Activated naive CD4-positive, alpha-beta T cell treated with Interleukin-2 at 50 U/mL for 16 hours (primary cell): ENCODE measurements at regions not wholly inside any gene's neighbourhood (a gene's known extent, or its start where the extent isn't known, plus 50 kb on each side); places are given as distances from the start of the nearest gene placed in this dataset.
"Not testable (repeated sequence)": the region's sequence is repeated elsewhere in the genome, so short reads cannot be mapped to it uniquely, and the experiment has no call there.

ENCODE experiments used
- DNase-seq: peaks from one replicate; pipeline ENCODE4 v3.0.0-alpha.2; 2020

DNA sequence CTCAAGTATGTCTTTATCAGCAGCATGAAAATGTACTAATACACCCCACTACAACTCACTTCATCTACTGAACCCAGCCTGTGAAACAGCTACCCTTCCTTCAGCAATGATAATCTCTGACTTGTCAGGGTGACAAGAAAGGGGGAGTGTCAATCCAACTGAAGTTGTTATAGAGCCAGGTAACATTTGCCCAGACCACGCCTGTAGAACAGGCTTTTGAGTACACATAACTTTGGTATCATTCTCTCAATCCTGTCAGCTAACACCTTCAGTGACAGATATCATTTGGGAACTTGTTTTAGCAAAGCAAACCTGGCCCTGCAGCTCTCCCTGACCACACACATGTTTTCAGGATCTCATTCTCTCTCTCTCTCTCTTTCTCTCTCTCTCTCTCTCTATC is 592.2 kb downstream of the SMARCA1 start:
- DNase-seq: no peak

DNA sequence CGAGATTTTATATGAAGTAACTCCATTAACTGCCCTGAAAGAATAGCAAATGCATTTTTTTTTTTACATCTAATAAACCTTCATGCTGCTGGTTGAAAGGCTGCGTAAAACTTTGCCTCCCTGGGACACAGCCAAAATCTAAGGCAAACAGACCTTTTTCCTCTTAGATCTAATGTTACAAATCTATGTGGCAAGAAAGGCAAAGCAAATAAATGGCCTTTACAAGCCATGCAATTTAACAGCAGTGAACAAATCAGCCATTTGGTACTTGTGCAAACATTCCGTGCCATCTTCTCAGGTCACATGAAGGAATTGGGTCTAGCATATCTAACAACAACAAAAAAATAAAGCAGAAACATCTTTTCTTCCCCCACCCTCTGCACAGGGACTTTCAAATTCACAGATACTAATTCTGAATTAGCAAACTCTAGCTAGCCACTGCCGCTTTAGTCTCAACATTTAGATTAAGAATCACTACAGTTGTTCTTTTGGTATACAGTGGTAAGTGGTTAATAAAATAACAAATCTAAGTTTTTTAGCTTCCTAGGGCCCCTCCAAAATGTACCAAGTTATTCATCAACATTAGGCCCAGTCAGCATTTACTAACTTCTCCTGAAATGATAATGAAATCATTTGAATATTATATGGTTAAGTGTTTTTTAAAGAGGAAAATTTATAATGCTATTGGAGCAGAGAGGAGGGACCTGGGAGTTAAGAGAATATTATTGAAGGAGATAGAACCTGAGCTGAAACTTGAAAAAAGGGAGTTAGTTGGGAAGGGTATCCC is 593.8 kb downstream of the SMARCA1 start:
- DNase-seq: no peak

DNA sequence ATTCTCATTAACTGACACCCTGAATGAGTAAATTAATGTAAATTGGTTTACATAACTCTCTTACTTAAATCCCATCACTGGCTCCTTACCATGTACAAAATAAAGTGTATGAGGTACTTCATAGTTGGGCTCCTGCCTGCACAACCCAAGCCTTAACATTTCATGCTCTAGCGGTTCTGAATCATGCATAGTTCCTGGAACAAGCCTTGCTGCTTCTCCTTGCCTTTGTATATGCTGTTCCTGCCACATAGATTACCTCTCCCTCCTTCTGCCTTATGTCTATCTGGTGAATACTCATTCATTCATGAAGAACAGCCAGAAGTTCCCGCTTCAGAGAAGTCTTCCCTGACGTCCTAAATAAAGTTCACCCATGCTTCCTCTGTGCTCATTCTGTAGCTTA is 594.7 kb downstream of the SMARCA1 start:
- no peak for DNase-seq

DNA sequence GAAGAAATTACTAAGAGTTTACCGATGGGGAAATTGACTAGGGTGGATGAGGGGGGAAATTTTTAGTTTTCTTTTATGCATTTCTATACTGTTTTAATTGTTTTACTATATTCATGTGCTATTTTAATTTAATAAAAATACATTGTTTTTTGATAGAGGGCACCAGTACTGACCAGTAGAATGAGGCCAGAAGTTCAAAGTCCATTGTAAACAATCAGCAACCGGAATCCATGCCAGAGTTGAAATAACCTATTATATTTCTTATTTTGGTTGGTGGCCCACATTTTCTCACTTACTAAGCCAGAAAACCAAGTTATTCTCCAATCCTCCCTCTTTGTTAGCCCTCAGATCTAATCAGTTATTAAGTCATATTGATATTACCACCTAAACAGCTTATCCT is 595.9 kb downstream of the SMARCA1 start:
- DNase-seq: no peak

DNA sequence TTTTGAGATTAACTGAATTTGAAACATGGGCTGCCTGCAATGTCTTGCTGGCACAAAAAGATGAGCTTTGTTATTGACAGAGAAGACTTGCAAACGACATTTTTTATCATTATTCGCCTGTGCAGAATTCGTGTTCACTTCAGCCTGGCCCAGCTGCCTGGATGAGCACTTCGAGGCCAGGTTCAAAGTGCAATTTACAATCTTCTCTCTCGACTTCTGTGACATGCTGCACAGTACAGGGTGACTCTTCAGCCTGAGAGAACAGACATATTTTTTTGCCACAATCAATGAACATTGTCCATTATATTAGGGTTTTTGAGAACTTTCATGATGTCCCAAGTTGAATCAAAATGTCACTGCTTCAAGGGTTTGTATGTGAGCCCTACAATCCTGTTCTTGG is 616.5 kb downstream of the SMARCA1 start:
- no peak for DNase-seq

DNA sequence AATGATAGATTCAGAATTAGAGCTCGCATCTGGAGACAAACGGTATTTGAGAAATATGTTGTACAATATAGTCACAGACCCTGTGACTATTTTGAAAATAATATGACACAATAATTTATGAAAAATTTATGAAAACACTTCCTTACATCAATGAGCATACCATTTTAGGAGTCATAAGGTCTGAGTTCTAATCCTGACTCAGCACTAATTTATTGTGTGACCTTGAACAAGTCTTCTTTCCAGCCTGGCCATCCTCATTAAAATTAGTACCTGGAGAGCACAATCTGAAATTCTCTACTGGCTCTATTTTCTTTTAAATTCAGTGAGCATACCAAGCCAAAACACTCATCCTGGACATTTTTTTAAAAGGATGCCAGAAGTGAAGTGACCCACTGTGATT is 622.3 kb downstream of the SMARCA1 start:
- no peak for DNase-seq

DNA sequence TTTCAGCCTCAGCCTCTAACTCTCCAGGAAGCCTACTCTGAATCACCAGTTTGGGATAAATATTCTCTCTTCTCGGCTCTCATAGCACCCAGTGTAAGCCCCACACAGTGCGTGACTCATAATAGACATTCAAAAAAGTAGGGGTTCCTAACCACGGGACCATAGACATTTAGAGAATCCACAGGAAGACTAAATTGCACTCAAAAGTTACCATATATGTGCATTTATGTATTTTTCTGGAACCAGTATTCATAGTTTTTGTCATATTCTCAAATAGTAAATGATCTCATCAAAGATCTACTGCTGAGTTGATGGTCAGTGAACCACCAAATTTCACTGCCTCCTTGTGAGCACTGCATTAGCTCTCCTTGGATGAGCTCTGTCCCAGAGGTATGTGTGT is 625.7 kb downstream of the SMARCA1 start:
- no peak for DNase-seq

DNA sequence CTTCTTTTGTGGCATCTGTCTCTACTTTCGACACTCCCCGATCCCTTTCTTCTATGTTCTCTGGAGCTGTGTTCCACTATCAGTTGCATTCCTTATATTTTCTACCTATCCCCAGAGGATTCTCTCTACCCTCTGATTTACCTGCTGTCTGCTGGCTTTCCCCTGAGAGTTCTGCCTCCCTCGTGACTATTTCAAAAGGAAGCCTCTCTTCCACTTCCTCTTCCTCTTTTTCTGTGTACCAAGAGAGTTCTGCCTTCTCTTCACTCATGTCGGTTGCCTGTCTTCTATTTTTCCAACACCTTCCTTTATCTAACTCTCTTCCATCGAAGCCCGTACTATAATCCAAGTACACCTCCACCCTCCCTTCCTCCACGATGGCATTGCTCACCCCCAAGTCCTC is 631.7 kb downstream of the SMARCA1 start:
- no peak for DNase-seq

DNA sequence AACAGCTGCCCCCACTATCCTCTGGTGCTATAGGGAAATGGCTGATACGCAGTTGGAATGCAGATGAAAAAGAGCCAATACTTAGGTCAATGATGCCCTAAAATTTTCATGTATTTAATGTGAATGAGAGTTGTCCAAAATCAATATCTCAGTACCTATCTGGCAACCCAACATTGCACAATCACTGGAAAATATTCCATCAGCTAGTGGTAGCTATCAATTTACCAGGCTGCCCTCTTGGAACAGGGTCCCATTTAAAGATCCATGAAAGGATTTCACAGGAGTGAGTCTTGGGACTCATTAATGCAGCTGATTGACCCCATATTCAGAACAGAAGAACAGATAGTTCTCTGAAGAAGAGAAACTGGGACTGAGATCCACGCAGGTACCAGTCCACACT is 638.9 kb downstream of the SMARCA1 start:
- no peak for DNase-seq

DNA sequence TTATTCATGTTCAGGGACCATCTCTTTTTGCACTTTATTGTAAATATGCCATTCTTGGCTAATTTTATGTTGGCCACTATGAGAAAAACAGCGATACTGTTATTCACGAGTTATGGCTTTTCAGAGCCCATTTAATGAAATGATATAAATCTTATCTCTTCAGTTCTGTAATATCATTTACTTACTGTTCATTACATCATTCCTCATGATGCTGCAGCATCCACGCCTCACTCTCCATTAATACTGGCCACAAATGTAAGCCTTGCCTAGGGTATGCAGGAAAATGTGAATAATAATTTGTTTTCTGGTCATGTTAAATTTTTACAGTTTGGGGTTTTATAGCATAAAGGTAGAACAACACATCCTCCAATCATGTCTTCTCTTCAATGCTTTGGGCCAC is 639.6 kb downstream of the SMARCA1 start:
- no peak for DNase-seq

DNA sequence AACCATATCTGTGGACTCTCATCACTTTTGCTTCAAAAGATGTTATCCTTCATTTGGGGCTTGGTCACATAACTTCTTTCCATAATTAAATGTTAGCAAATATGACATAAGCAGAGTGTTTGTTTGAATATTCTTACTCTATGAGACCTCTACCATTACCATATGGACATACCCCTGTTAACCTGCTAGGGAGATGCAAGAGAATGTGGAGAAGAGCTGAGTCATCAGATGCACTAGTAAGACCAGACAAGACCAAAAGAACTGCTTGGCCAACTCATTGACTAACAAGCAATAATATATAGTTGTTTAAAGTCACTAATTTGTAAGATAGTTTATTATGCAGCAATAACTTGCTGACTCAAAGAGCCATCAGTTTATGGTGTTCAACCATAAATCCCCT is 652.9 kb downstream of the SMARCA1 start:
- no peak for DNase-seq

DNA sequence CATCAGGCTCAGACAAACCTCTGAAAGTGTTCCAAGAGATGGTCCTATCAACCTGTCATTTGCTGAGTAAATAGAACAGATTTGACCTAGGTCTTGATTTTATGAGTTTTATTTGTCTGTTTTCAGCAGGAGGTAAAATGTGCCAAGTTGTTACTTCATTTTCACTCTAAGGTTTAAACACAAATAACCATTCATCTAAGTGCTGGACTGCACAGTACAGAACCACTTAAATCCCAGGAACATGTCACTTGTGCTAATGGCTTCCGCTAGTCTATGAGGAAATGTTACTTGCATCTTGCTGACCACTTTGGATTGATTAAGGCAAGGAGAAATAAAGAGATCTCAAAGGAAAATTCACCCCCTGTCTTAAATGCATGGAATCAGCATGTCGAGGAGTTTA is 660.7 kb downstream of the SMARCA1 start:
- no peak for DNase-seq

DNA sequence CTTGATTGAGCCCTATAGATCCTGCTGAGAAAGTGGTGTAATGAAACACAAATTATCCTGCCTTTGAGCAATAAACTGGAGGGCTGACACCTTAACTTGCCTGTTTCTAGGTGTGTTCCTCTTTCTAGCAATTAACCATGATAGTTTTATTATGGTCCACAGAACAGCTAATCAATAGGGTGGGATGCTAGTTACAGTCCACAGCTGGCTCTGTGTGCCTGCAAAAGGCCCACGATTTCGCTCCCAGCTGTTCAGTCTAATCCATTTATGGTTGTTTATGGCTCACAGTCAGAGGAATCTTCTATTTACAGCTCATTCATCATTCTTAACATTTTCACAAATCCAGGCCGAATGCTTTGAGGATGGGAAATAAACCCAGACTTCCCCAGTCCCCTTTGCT is 674.9 kb downstream of the SMARCA1 start:
- DNase-seq: no peak

DNA sequence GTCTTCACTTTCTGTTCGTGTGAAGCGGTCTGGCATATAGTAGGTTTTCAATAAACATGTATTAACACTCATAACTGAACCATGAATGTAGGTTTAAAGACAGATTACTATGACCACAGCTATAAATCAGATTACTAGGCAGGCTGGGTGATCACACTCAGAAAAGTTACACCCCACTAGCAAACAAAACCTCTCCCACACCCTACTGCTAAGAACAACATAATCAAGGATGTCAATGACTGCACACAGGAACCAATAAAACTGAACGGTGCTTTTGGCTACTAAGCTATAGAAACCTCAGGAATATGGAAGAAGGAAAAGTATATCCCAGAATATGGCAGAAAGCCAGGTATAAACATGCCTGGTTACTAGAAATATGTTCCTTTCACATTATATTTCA is 676.9 kb downstream of the SMARCA1 start:
- no peak for DNase-seq

DNA sequence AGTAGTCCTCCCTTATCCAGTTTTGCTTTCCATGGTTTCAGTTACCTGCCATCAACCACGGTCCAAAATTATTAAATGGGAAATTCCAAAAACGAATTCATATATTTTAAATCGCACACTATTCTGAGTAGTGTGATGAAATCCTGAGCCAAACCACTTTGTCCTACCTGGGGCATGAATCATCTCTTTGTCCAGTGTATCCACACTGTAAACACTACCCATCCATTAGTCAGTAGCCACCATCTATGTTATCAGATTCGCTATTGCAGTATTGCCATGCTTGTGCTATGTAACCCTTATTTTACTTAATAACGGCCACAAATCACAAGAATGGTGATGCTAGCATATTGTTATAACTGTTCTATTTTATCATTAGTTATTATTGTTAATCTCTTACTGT is 704.6 kb downstream of the SMARCA1 start:
- DNase-seq: no peak

DNA sequence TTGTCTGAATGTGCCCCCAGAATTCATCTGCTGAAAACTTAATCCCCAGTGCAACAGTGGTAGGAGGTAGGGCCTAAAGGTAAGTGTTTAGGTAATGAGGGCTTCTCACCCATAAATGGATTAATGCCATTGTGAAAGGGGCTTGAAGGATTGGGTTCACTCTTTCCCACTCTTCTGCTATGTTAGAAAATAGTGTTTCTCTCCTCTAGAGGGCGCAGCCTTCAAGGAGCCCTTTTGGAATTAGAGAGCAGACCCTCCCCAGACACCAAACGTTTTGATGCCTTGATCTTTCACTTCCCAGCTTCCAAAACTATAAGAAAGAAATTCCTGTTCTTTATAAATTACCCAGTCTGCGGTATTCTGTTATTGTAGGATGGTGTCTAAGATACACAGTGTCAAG is 706.4 kb downstream of the SMARCA1 start:
- no peak for DNase-seq

DNA sequence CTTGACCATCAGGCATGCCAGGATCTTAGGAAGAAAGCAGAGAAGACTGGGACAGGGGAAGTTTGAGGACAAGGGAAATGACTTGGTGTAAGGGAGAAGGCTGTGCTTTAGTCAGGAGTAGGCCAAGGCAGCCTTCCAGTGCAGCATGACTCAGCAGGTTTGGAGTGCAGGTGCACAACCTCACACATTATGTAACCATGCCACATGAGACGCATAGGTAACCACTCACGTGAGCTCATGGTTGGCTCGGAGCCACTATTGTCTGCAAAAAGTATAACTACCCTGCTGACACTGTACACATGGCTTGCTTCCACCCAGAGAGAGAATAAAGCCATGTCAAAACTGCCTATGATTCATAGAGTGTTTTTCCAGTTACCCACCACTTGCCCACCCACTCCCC is 715.9 kb downstream of the SMARCA1 start:
- no peak for DNase-seq

DNA sequence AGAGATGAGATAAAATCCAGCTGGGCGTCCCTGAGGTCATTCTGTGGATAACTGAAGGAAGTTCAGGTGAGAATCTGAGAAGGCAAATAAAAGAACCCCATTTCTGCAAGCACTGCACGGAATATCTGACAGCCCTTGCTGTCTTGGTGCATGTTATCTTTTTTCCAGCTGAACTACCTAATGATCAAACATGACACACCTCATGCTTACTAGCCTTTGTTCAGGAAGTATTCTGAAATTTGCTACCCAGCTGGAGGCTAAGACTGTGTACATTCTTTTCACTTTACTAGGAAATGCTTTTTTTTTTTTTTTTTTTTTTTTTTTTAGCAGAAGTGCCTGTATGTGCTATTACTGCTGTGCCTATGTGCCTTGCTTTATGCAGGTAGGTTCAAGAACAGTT is 718.1 kb downstream of the SMARCA1 start:
- no peak for DNase-seq

DNA sequence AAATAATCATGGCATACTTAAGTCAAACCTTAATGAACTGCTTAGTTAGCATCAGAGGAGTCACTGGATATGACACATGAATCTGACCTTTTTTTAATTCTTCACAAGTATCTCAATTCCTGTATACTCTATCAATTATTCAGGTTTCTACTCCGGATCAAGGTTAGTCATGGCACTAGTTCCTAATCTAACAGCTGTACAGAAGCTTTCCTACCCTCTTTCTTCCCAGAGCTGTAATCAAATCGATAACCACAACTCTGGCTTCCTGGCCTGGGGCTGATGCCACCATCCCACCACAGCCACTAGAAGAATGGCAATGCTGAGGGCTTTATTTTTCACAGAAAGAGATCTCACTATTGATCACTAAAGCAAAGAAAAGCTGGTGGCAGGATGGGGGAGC is 718.5 kb downstream of the SMARCA1 start:
- DNase-seq: no peak

DNA sequence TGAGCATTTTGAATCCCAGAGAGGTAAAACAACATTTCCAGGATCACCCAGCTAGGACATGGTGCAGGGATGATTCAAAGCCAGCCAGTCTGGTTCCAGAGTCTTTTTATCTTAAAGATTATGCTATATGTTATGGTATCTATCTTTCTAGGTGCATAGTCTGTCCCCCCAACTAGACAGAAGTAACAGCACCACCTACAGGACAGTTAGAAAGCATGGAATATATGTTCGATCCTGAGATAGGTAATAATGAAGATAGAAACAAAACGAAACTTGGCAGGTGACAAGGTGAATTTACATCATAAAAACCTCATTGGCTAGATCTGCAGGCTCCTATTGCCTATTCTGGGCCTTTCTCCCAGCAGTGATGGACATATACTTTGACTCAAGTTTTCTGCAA is 723.2 kb downstream of the SMARCA1 start:
- no peak for DNase-seq

DNA sequence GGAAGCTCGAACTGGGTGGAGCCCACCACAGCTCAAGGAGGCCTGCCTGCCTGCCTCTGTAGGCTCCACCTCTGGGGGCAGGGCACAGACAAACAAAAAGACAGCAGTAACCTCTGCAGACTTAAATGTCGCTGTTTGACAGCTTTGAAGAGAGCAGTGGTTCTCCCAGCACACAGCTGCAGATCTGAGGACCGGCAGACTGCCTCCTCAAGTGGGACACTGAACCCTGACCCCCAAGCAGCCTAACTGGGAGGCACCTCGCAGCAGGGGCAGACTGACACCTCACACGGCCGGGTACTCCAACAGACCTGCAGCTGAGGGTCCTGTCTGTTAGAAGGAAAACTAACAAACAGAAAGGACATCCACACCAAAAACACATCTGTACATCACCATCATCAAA is 730.9 kb upstream of the ACTRT1 start:
- not testable (repeated sequence) for DNase-seq

DNA sequence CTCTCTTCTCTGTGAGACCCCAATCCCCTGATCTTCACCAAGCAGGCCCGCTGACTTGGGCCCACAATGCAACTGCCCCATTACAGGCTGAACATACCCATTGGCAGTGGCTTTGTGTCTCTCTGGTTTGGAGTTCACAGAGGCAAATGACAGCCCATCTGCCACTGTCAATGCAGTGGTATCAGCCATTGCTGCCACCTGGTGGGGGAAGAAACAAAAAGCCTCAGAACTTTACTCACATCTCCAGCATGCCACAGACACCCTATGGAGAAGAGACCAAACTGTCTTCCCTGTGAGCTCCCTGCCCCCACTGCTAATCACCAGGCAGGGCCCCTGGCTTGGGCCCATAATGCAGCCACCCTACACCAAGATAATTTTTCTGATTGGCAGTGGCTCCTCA is 729.3 kb upstream of the ACTRT1 start:
- DNase-seq: no peak

DNA sequence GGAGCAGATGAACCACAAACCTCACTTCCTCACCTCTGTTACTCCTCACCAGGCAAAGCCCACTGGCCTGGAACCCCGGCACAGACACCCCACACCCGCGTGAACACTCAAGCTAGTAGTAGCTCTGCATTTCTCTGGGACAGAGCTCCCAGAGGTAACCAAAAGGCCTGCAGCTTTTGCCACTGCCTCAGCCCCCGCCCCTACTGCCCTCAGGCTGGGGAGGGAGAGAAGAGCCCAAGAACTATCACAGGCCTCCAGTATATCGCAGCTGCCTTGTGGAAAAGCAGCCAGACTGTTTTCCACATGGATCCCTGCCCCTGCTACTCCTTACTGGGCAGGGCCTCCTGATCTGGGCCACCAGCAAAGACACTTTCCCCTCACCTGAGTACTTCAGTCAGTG is 728.7 kb upstream of the ACTRT1 start:
- DNase-seq: no peak

DNA sequence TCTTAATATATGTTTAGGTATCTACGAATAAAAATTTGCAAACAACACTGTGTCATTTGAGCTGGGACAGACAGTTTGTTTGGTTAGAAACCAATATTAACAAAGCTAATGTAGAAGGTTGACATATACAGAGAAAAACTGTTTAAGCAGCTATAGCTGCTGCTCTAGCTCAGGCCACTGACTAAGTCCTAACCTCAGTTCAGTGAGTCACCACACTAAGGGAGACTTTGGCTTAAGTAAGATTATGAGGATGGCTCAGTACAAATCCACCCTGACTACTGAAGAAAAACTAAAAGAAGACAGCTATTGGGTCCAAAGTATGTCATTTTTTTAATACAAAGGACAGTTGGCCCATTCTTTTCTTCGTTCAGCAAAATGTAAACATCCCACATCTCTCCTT is 717.3 kb upstream of the ACTRT1 start:
- no peak for DNase-seq

DNA sequence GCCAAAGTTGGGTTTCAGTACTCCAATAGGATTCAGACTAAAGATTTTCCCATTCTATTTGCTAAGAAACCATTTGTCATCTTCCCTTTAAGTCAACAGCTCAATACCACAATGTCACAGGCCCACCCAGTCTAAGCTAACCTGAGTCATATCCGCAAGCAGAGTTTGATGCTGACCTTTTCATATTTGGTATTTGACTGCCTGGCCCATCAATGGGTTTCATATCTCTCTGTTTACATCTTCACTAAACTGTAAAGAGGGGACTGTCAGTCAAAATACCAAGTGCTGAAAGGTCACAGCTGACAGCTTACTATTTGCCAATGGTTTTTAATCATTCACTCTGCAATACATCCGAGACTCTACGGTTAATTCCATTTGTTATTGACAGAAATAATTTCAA is 707.5 kb upstream of the ACTRT1 start:
- no peak for DNase-seq

DNA sequence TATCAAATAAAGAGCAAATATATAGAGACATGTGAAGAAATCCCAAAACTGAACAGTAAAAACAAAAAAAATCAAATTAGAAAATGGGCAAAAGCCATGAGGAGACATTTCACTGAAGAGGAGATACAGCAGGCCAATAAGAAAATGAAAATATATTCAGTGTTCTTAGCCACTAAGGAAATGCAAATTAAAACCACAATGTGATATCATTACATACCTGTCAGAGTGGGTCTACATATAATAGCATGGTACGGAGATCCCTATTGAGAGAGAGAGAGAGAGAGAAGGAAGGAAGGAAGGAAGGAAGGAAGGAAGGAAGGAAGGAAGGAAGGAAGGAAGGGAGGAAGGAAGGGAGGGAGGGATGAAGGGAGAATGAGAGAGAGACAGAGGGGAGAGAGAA is 707.0 kb upstream of the ACTRT1 start:
- DNase-seq: no peak
